ENCODE measurements at regions not wholly inside any gene's neighbourhood (a gene's known extent, or its start where the extent isn't known, plus 50 kb on each side); places are given as distances from the start of the nearest gene placed in this dataset.

DNA sequence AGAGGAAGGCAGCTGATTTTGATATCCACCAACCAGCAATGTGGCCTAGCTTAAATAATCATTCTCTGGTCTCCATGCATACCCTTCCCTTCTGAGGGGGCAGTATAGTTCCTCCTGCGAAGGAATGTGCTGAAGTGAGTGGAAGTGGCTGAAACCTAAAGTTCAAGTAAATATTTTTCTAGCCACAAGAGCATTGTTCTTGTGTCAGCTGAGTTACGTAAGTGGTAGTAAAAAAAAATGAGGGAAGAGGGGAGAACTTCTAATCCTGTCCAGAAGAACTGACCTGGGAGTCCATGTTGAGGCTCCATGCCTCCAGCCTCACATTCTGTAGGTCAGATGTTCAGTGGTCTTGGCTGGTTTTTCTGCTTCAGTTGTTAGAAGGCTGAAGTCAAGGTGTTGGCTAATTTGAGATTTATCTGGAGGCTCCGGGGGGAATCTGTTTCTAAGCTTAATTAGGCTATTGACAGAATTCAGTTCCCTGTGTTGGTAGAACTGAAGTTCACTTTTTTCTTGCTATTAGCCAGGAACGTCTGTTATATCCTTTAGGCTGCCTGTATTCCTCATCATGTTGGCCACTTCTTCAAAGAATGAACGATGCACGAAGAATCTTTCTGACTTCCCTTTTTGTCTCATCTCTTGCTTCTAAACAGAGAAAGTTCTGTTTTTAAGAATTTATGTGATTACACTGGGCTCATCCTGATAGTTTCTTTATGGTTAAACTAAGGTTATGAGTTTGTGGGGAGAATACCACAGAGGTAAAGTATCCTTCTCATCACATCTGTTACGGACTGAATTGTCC, 207.1 kb upstream of the PRSS16 start:
- 25% methylated on average over 7 of the region's 7 CpGs for WGBS (ENCODE audit: insufficient coverage, insufficient replicate concordance, low lambda C conversion rate, missing lambda C conversion rate)
- Histone ChIP-seq H3K79me2 (ENCODE audit: control insufficient read depth, insufficient read depth, low read length) (no peaks in the 10 kb centered on the region), H2AFZ (ENCODE audit: control insufficient read depth, low read depth, low read length) (no peak overlapping the region), H4K20me1 (ENCODE audit: control insufficient read depth, insufficient read depth) (no peaks in the 10 kb centered on the region), H3K9ac (ENCODE audit: control insufficient read depth, insufficient read depth, low read length) (no peak overlapping the region), H3K27ac (ENCODE audit: control insufficient read depth, insufficient read depth) (no peak overlapping the region), H3K4me2 (ENCODE audit: control insufficient read depth, insufficient read depth) (peak overlapping the region; percentile 27; the same call in 1 of the 2 replicates), H3K27me3 (replicated peaks in 1 of 2; ENCODE audit: control insufficient read depth in 2 of 2, insufficient read depth in 2 of 2, low read length in 1 of 2) (no peaks in the 10 kb centered on the region), H3K9me3 (replicated peaks; ENCODE audit: control insufficient read depth, insufficient read depth, low read length) (no peaks in the 10 kb centered on the region; the same call in 1 of the 3 replicates), H3K4me1 (ENCODE audit: control insufficient read depth, insufficient read depth, low read length) (peaks cover 3% of the 10 kb centered on the region; the same call in 1 of the 2 replicates), H3K36me3 (ENCODE audit: control insufficient read depth in 2 of 2, insufficient read depth in 2 of 2, low read length in 1 of 2) (no peaks in the 10 kb centered on the region), H3K4me3 (no peak overlapping the region)
- intact Hi-C loops (cut with micrococcal nuclease; ENCODE audit: unreplicated experiment): no loop called here
- ChIA-PET POLR2A (interaction anchor here (1.0 to 2.6 kb wide), 3 partner anchors 14 to 19 kb away, joined by 3 to 10 read pairs (median 4); no protein-coding TSS in a partner anchor), RAD21 (ENCODE audit: unreplicated experiment) (no interaction called here), SMC1A (ENCODE audit: uncharacterized antibody, unreplicated experiment) (interaction anchor here (0.7 to 2.6 kb wide), 5 partner anchors 14 to 626 kb away, joined by 3 to 9 read pairs (median 3); no protein-coding TSS in a partner anchor), CTCF (interaction anchor here (1.2 kb wide), 1 partner anchor 23 kb away, joined by 3 read pairs; no protein-coding TSS in a partner anchor)
- in situ Hi-C loops (cut with MboI): no loop called here
- no peak for FAIRE-seq
- no peak for DNase-seq (ENCODE audit: low read depth, low spot score)
- ATAC-seq: peak; percentile 66
- BruUV-seq (replicated peaks): no TSS peak
- no peak for TF ChIP-seq CHD4 (IDR thresholded peaks at IDR 0.05)
- TF ChIP-seq, protein P1, sequence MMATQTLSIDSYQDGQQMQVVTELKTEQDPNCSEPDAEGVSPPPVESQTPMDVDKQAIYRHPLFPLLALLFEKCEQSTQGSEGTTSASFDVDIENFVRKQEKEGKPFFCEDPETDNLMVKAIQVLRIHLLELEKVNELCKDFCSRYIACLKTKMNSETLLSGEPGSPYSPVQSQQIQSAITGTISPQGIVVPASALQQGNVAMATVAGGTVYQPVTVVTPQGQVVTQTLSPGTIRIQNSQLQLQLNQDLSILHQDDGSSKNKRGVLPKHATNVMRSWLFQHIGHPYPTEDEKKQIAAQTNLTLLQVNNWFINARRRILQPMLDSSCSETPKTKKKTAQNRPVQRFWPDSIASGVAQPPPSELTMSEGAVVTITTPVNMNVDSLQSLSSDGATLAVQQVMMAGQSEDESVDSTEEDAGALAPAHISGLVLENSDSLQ (IDR thresholded peaks at IDR 0.05): no peak
- TF ChIP-seq JUND (IDR thresholded peaks at IDR 0.05; ENCODE audit: low read depth, low read length): no peak
- TF ChIP-seq NFYB (IDR thresholded peaks at IDR 0.05; ENCODE audit: insufficient read depth, low read depth, low read length): no peak
- 0 out of 2 replicates have a peak, but pooled peaks have one; percentile 13 for TF ChIP-seq JUNB (IDR thresholded peaks at IDR 0.05)
- TF ChIP-seq MTA3 (IDR thresholded peaks at IDR 0.05; ENCODE audit: borderline replicate concordance, low read length): no peak
- TF ChIP-seq PAX5 (IDR thresholded peaks at IDR 0.05; ENCODE audit: borderline replicate concordance, low read depth, low read length): no peak
- TF ChIP-seq, protein P2, sequence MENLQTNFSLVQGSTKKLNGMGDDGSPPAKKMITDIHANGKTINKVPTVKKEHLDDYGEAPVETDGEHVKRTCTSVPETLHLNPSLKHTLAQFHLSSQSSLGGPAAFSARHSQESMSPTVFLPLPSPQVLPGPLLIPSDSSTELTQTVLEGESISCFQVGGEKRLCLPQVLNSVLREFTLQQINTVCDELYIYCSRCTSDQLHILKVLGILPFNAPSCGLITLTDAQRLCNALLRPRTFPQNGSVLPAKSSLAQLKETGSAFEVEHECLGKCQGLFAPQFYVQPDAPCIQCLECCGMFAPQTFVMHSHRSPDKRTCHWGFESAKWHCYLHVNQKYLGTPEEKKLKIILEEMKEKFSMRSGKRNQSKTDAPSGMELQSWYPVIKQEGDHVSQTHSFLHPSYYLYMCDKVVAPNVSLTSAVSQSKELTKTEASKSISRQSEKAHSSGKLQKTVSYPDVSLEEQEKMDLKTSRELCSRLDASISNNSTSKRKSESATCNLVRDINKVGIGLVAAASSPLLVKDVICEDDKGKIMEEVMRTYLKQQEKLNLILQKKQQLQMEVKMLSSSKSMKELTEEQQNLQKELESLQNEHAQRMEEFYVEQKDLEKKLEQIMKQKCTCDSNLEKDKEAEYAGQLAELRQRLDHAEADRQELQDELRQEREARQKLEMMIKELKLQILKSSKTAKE (IDR thresholded peaks at IDR 0.05; ENCODE audit: low read depth, poor library complexity, severe bottlenecking): no peak
- TF ChIP-seq TCF12 (IDR thresholded peaks at IDR 0.05; ENCODE audit: low read depth, low read length): no peak
- peak; percentile 65 for TF ChIP-seq ZNF24 (IDR thresholded peaks at IDR 0.05)
- TF ChIP-seq RUNX3 (IDR thresholded peaks at IDR 0.05; ENCODE audit: low read length): peak; percentile 53; the same call in 1 of the 2 replicates
- TF ChIP-seq FOXM1 (IDR thresholded peaks at IDR 0.05; ENCODE audit: low read depth, low read length): no peak
- no peak for TF ChIP-seq TAF1 (IDR thresholded peaks at IDR 0.05; ENCODE audit: borderline replicate concordance, low read depth, low read length)
- TF ChIP-seq IKZF2 (IDR thresholded peaks at IDR 0.05): peak in 1 of 2 experiments; percentile 8; a peak in 1 of 4 replicates
- TF ChIP-seq, protein P3, sequence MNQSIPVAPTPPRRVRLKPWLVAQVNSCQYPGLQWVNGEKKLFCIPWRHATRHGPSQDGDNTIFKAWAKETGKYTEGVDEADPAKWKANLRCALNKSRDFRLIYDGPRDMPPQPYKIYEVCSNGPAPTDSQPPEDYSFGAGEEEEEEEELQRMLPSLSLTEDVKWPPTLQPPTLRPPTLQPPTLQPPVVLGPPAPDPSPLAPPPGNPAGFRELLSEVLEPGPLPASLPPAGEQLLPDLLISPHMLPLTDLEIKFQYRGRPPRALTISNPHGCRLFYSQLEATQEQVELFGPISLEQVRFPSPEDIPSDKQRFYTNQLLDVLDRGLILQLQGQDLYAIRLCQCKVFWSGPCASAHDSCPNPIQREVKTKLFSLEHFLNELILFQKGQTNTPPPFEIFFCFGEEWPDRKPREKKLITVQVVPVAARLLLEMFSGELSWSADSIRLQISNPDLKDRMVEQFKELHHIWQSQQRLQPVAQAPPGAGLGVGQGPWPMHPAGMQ (IDR thresholded peaks at IDR 0.05; ENCODE audit: borderline replicate concordance): no peak
- TF ChIP-seq, protein P4, sequence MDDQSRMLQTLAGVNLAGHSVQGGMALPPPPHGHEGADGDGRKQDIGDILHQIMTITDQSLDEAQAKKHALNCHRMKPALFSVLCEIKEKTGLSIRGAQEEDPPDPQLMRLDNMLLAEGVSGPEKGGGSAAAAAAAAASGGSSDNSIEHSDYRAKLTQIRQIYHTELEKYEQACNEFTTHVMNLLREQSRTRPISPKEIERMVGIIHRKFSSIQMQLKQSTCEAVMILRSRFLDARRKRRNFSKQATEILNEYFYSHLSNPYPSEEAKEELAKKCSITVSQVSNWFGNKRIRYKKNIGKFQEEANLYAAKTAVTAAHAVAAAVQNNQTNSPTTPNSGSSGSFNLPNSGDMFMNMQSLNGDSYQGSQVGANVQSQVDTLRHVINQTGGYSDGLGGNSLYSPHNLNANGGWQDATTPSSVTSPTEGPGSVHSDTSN (IDR thresholded peaks at IDR 0.05; ENCODE audit: insufficient replicate concordance, low read depth, low read length): no peak
- no peak for TF ChIP-seq ZNF384 (IDR thresholded peaks at IDR 0.05; ENCODE audit: borderline replicate concordance, low read depth, low read length)
- TF ChIP-seq IKZF1 (conservative IDR thresholded peaks at IDR 0.05): no peak
